Raji (cell line): ENCODE measurements at regions not wholly inside any gene's neighbourhood (a gene's known extent, or its start where the extent isn't known, plus 50 kb on each side); places are given as distances from the start of the nearest gene placed in this dataset.

ENCODE experiments used
- POLR2A ChIP-seq: IDR thresholded peaks from 2 replicates; pipeline ENCODE4 v1.6.1; 2011; ENCODE audit warnings: low read depth, low read length, control low read depth; ENCODE audit not compliant: insufficient read depth

DNA sequence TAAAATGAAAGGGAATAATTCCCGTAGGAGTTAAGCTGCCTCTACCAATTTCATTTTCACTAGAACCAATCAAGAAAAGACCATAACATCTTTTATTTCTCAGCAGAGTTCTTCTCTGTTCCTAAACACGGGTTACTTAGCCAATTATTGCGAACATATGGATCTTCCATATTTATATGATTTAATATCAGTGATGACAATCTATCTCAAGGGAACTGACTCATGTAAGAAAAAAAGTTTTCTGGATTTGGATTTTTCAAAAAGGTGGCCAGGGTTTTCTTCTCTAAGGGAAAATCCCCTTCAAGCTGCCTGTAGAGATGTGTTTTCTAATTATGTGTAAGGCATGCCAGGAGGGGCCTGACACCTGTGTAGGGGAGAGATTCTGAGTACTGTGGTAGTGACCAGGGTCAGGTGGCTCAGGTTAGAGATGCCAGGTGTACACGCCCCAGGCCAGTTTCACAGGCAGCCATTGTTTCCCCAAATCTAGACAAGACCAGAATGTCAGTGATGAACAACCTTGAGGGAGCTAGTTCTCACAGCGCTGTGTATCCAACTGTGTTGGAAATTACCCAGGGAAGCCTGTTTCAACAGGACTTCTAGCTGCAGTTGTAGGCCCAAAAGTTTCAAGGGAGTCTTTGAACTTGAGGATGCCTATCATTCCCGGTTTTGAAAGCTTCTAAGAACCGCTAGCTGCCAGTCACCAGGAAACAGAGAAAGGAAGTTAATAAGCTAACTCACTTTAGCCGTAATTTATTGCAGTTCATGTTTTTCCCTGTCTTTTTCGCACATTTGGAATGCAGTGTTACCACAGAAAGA lies 572.5 kb upstream of the RGMB start:
- TF ChIP-seq POLR2A: no peak

DNA sequence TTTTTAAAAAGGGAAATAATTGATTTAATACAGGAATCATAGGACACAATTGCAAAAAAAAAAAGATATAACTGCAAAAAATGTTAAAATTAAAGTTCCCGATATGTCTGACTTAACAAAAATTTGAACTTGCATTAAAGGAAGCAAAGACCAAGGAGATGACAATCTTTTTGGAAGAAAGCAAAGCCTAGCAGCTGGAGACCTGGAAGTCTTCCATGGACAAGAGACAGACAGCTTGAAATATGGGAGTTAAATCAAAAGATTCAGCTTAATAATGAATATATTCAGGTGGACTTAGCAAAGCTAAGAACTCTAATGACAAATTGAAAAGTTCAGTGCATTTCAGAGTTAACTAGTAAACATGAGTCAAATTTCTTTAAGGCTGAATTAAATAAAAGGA lies 568.7 kb upstream of the RGMB start:
- TF ChIP-seq POLR2A: no peak

DNA sequence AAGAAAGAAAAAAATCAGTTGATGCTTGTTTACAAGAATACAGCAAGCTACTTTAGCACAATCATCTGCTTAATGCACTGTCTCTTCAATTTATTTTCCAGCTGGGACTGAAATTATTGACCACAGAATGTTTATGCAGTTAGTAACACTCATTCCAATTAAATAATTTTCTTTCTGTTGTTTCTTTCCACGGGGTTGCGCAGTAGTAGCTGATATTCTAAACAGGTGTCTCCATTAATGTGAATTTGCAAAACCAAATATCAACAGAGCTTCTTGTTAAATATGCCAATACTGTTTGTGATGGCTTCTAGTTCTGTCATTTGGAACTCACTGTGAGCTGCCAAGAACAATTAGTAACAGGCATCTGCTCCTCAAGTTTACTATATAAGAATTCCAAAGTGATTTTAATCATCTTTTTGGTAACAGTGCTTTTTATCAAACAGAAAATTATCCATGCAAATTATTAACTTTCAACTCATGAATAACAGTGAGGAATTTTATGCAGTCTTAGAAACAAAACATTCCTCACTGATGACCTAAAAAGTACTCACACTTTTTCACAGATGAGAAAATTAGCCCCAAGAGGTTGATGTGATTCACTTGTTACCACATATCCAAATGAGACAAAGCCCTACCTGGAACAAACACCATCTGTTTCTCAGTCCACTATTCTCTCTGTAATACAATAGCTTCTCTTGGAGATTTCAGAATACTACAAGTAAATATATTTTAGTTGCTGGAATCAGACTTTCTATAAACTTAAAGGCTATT lies 567.6 kb upstream of the RGMB start:
- TF ChIP-seq POLR2A: no peak

DNA sequence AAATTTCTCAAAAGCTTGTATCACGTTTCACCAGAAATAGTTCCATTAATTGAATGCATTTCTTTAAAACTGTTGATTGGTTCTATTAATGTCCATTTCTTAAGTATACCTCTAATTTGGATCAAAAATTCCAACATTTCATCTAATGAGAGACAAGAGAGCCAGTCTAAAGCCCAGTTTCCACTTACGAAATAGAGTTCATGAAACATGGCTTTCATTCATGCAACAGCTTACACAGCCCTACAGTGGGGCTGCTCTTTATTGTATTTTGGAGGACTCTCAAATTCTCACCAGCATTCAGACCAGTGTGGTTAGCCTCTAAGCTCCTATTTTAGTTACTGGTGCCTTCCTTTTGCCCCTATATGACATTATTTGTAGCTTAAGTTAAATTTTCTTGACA lies 566.9 kb upstream of the RGMB start:
- TF ChIP-seq POLR2A: no peak

DNA sequence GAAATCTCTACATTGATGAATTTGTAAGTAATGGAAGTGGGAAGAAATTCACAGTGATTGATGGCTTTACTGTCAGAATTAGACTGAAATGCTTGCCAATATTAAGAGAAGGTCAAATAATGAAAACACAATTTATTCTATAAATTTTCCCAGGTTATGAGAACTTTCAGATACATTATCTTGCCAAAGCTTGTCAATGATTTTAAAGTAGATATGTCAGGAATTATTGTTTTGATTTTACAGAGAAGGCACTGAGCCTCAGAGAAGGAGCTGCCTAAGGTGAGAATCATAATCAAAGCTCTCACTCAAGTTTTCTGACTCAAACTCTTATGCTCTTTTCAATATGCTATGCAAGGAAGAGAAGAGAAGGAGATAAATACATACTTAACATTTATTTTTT lies 564.0 kb upstream of the RGMB start:
- no peak for TF ChIP-seq POLR2A

DNA sequence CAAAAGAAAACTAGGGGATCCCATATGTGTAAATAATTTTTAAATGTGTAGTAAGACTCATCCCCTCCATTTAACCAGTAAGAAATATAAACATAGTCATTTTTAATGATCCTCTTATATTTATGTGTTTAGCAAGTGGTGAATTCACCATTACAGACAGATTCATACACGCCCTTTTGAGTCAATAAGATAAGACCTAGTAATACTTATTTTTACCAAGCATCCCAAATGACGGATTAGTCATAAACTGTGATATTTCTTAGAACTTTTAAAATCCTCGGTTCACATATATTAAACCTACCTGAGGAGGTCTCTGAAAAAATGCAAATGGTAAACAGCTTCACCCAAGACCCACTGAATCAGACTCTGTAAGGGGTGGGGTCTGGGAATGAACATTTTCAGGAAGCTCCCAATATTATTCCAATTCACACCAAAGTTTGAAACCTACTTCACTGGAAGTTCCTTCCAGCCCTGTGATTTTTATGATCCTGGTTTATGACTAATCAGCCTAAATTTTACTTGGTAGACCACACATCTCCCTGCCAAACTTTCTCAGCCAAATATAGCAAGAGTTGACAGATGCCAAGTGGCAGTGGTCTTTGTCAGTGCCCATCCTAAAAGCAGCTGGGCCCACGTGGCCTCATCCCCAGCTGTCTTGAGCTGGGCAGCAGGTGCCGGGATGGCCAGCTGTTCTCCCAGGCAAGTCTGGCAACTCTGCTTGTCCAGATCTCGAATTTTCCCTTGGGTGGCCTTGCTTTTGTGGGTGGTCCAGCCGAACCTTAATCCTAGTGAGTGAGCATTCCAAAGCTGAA lies 559.0 kb upstream of the RGMB start:
- TF ChIP-seq POLR2A: no peak

DNA sequence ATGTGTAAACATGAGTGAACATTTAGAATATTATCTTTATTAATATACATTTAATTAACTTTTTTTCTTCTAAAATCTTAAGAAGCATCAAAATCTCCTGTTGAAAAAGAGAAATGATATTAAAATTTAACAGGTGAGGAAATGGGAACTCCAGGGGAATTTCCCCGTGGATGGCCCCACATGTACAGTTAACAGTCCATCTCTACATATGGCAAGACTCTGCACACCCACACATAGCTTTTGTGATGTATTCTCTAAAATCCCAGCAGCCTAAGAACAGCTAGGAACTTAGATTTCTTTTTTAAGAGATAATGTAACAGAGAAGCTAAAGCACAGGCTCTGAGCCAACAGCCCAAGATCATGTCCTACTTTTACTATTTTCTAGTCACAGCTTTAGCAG lies 556.3 kb upstream of the RGMB start:
- no peak for TF ChIP-seq POLR2A

DNA sequence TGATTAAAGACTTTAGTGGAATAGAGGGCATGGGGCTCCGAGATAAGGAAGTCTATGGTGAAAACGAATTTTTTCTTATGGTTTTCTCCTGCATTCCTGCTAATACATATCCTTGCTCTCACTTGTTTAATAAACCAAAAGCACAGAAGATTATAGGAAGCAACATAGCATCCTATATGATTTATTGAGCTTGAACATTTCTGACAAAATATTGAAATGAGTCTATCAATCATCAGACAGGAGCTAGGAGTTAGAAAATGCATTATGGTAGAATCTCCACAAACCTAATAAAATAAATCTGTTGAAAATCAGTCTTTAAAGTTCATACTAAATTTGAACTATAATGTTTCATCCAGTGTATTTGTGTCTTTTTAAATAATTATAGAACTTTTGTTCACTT lies 554.6 kb upstream of the RGMB start:
- no peak for TF ChIP-seq POLR2A

DNA sequence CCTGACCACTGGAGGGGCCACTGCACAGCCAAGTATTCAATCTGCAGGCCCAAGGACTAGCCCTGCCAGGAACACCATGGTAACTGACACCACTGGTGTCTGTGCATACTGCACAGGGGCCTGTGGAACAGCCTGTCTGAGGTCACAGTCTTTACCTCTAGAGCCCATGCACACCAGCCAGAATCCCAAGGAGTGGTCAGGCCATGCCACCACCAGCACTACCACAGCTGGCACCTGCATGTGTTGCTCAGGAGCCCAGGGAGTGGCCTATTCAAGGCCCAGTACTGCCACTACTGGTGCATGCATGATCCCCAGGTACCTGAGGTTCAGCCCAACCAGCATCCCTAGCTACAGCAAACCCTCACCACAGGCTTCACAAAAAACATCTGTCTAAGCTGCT lies 546.0 kb upstream of the RGMB start:
- TF ChIP-seq POLR2A: no peak

DNA sequence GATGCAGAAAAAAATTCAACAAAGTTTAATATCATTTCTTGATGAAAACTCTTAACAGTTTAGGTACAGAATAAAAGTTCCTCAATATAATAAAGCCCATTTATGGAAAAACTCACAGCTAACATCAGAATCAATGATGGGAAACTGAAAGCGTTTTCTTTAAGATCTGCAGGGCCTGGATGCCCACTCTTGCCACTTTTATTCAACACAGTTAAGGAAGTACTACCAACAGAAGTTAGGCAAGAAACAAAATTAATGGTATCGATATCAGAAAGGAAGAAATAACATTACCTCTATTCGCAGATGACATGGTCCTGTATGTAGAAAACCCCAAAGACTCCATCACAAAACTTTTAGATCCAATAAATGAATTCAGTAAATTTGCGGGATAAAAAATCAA lies 542.4 kb upstream of the RGMB start:
- TF ChIP-seq POLR2A: no peak

DNA sequence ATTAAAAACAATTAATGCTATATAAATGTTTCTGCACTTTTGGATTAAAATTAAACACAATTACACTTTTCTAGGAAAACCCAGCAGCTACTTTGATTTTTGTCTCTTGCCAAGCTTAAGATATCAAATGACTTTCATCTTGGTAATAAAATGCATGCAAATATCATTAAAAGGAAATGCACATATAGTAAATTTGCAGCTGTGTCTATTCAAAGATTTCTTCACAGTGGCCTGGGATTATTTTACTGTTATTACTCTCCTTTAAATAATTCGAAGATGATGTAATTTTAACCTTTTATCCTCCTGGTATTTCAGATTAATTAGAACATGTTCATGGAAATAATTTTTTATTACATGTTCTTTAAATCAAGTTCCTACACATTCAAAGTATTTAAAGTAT lies 529.5 kb upstream of the RGMB start:
- TF ChIP-seq POLR2A: no peak

DNA sequence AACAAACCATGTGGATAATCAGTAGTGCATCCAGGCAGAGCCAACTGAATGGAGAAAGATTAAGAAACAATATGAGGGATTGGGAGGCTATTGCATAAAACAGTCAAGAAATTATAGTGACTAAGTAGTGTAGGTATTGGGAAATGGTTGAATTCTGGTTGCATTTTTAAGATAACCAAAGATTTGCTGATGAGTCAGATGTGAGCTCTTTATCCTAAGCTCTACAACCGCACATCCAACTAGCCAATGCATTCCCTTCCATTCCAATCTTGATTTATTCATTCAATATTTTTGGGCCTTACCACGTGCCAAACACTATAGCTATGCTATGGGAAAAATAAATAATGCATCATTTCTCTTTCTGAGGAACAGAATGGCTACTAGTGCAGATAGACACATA lies 524.5 kb upstream of the RGMB start:
- TF ChIP-seq POLR2A: no peak

DNA sequence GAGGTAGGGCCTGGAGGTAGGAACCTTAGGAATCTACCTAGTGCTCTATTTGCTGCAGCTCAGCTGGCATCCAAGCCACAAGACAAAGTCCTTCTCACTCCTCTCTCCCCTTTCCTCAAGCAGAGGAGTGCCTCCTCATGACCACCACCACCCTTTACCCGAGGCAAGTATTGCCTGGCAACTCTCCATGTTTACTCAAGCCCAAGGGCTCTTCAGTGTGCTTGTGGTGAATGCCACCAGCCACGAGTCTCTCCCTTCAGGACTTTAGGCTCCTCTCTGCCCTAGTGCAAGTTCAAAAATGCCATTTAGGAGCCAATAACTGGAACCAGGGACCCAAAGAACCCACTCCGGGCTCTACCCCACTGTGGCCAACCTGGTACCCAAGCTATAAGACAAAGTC lies 514.5 kb upstream of the RGMB start:
- no peak for TF ChIP-seq POLR2A

DNA sequence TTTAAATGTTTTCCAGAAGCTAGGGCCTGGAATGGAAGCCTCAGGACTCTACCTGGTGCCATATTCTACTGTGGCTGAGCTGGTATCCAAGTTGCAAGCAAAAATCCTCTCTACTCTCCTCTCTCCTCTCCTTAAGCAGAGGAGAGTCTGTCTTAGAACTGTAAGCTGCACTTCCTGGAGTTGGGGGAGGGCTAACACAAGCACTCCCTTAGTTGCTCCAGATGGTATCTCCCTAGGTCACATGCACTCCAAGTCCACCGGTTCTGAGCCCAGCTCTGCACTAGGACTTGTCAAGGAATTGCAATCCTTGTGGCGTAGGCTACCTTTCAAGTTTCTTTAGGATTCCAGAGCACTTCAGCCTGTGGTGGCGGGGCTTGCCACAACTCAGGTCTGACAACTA lies 513.9 kb upstream of the RGMB start:
- TF ChIP-seq POLR2A: no peak

DNA sequence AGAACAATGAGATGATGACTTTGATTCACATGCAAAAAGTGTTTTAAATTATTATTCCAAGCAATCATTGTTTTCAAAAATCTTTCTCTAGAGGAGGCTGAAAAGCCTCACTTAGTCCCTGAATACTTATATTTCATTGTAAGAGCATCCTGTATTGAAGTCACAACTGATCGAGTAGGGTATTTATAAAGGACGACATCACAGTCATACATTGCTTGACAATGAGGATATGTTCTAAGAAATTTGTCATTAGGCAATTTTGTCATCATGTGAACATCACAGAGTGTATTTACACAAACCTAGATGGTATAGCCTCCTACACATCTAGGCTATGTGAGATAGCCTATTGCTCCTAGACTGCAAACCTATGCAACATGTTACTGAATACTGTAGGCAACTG lies 510.4 kb upstream of the RGMB start:
- no peak for TF ChIP-seq POLR2A
